ENCODE measurements at regions not wholly inside any gene's neighbourhood (a gene's known extent, or its start where the extent isn't known, plus 50 kb on each side); places are given as distances from the start of the nearest gene placed in this dataset.

DNA sequence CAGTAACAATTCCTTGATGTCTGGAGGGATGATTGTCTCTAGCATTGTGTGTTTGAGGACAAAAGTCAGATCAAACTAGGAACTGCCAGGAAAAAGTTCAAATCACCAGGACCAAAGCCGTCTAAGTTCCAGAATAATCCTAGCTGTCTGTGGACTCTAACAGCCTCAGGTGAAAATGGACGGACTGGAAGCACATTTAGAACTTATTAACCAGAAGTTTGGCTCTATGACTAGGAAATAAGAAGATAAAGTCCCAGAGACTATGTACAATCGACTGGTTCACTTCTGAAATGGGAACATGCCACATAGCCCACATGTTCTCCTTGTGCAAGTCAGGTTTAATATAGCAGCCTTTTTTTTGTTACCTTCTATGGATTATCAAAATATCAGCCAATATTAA lies 50.6 kb upstream of the SGO1 start:
- no TSS peak for BruUV-seq (replicated peaks)
- no peak for DNase-seq (ENCODE audit: unreplicated experiment)
- Mint-ChIP-seq H3K27me3 (ENCODE audit: insufficient read depth, unreplicated experiment) (no peaks in the 10 kb centered on the region), H3K9me3 (ENCODE audit: unreplicated experiment) (no peaks in the 10 kb centered on the region), H3K4me1 (ENCODE audit: insufficient read depth, unreplicated experiment) (no peaks in the 10 kb centered on the region), H3K4me3 (ENCODE audit: unreplicated experiment) (no peak overlapping the region), H3K27ac (ENCODE audit: low read depth, unreplicated experiment) (no peak overlapping the region), H3K36me3 (ENCODE audit: insufficient read depth, unreplicated experiment) (no peaks in the 10 kb centered on the region)
- ChIA-PET CTCF (no interaction called here), POLR2A (no interaction called here)
- intact Hi-C loops (cut with micrococcal nuclease): no loop called here
- TF ChIP-seq, protein P1, sequence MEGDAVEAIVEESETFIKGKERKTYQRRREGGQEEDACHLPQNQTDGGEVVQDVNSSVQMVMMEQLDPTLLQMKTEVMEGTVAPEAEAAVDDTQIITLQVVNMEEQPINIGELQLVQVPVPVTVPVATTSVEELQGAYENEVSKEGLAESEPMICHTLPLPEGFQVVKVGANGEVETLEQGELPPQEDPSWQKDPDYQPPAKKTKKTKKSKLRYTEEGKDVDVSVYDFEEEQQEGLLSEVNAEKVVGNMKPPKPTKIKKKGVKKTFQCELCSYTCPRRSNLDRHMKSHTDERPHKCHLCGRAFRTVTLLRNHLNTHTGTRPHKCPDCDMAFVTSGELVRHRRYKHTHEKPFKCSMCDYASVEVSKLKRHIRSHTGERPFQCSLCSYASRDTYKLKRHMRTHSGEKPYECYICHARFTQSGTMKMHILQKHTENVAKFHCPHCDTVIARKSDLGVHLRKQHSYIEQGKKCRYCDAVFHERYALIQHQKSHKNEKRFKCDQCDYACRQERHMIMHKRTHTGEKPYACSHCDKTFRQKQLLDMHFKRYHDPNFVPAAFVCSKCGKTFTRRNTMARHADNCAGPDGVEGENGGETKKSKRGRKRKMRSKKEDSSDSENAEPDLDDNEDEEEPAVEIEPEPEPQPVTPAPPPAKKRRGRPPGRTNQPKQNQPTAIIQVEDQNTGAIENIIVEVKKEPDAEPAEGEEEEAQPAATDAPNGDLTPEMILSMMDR (IDR thresholded peaks at IDR 0.05; ENCODE audit: unreplicated experiment): no peak
